Neural cell (in vitro differentiated cells): ENCODE measurements at regions not wholly inside any gene's neighbourhood (a gene's known extent, or its start where the extent isn't known, plus 50 kb on each side); places are given as distances from the start of the nearest gene placed in this dataset.

ENCODE experiments used
- H2AFZ ChIP-seq: fragments of 200-600, 300-800 bp; sonication (generic), shearing (Covaris generic); 2 replicates; pipeline ENCODE4 v1.6.0; 2014; ENCODE audit warnings: low read depth, mild to moderate bottlenecking, antibody characterized with exemption, low read length, moderate library complexity
- H3F3A ChIP-seq: fragments of 200-600 bp; shearing (Covaris generic); 2 replicates; pipeline ENCODE4 v1.6.1; 2016; ENCODE audit warnings: mild to moderate bottlenecking, moderate library complexity, mixed read lengths, antibody characterized with exemption, low read length; ENCODE audit not compliant: insufficient read depth, poor library complexity, severe bottlenecking
- H3K27ac ChIP-seq: fragments of 200-600, 300-800 bp; sonication (generic), shearing (Covaris generic); 2 replicates; pipeline ENCODE4 v1.5.1; 2014; ENCODE audit warnings: mild to moderate bottlenecking, low read length, moderate library complexity
- H3K27me3 ChIP-seq: fragments of 300-800, 200-600 bp; sonication (generic), shearing (Covaris generic); 2 replicates; pipeline ENCODE4 v1.6.0; 2014; ENCODE audit warnings: mild to moderate bottlenecking, low read depth, low read length, moderate library complexity; ENCODE audit not compliant: insufficient read depth
- H3K36me3 ChIP-seq: fragments of 300-800, 200-600 bp; sonication (generic), shearing (Covaris generic); 2 replicates; pipeline ENCODE4 v1.5.1; 2014; ENCODE audit warnings: mild to moderate bottlenecking, antibody characterized with exemption, low read length, moderate library complexity; ENCODE audit not compliant: insufficient read depth
- H3K4me2 ChIP-seq: fragments of 300-800, 200-600 bp; sonication (generic), shearing (Covaris generic); 2 replicates; pipeline ENCODE4 v1.6.0; 2014; ENCODE audit warnings: mild to moderate bottlenecking, low read length
- H3K4me3 ChIP-seq: fragments of 300-800, 200-600 bp; sonication (generic), shearing (Covaris generic); 2 replicates; pipeline ENCODE4 v1.5.1; 2014; ENCODE audit warnings: mild to moderate bottlenecking, low read length, moderate library complexity
- H3K79me2 ChIP-seq: fragments of 200-600 bp; shearing (Covaris generic); replicated peaks from 2 replicates; pipeline ENCODE4 v1.6.0; 2014; ENCODE audit warnings: mild to moderate bottlenecking, low read length, moderate library complexity; ENCODE audit not compliant: insufficient read depth
- H3K9ac ChIP-seq: fragments of 300-800, 200-600 bp; sonication (generic), shearing (Covaris generic); 2 replicates; pipeline ENCODE4 v1.6.1; 2016; ENCODE audit warnings: mild to moderate bottlenecking, low read length, mixed read lengths
- H3K9me2 ChIP-seq: fragments of 200-600 bp; shearing (Covaris generic); 2 replicates; pipeline ENCODE4 v1.6.1; 2016; ENCODE audit warnings: mild to moderate bottlenecking, low read length, mixed read lengths; ENCODE audit not compliant: insufficient read depth
- H3K9me3 ChIP-seq: fragments of 200-600, 300-800 bp; sonication (generic), shearing (Covaris generic); 2 replicates; pipeline ENCODE4 v1.6.1; 2016; ENCODE audit warnings: mild to moderate bottlenecking, mixed run types, low read length, moderate library complexity, mixed read lengths
- H4K20me1 ChIP-seq: fragments of 200-600 bp; shearing (Covaris generic); 2 replicates; pipeline ENCODE4 v1.6.1; 2016; ENCODE audit warnings: mild to moderate bottlenecking, mixed run types; ENCODE audit not compliant: insufficient read depth
- CTCF ChIP-seq: fragments of 450-650 bp; IDR thresholded peaks from 2 replicates; pipeline ENCODE4 v1.5.1; 2014; ENCODE audit warnings: antibody characterized with exemption, mild to moderate bottlenecking, moderate library complexity; ENCODE audit not compliant: poor library complexity, severe bottlenecking
- EP300 ChIP-seq: fragments of 450-650 bp; conservative IDR thresholded peaks from 2 replicates; pipeline ENCODE4 v1.6.1; 2014; ENCODE audit warnings: antibody characterized with exemption, mild to moderate bottlenecking, moderate library complexity; ENCODE audit not compliant: poor library complexity, severe bottlenecking
- EZH2 ChIP-seq: fragments of 200-600, 300-800 bp; shearing (Covaris generic), sonication (generic); IDR thresholded peaks from 2 replicates; pipeline ENCODE4 v1.6.1; 2014; ENCODE audit warnings: antibody characterized with exemption, low read length, borderline replicate concordance, mild to moderate bottlenecking; ENCODE audit not compliant: insufficient read depth, poor library complexity, severe bottlenecking
- MXI1 ChIP-seq: fragments of 450-650 bp; conservative IDR thresholded peaks from 2 replicates; pipeline ENCODE4 v1.6.1; 2014; ENCODE audit warnings: antibody characterized with exemption, mild to moderate bottlenecking; ENCODE audit not compliant: poor library complexity, severe bottlenecking
- POLR2AphosphoS5 ChIP-seq: IDR thresholded peaks from 2 replicates; pipeline ENCODE4 v1.6.1; 2012
- RAD21 ChIP-seq: fragments of 450-650 bp; conservative IDR thresholded peaks from 2 replicates; pipeline ENCODE4 v1.6.1; 2014; ENCODE audit warnings: antibody characterized with exemption, mild to moderate bottlenecking, moderate library complexity
- REST ChIP-seq: IDR thresholded peaks from 2 replicates; pipeline ENCODE4 v1.6.1; 2012; ENCODE audit warnings: borderline replicate concordance
- SMC3 ChIP-seq: fragments of 450-650 bp; conservative IDR thresholded peaks from 2 replicates; pipeline ENCODE4 v1.6.1; 2014; ENCODE audit warnings: antibody characterized with exemption, mild to moderate bottlenecking, moderate library complexity; ENCODE audit not compliant: poor library complexity
- TAF1 ChIP-seq: IDR thresholded peaks from 2 replicates; pipeline ENCODE4 v1.6.1; 2012; ENCODE audit warnings: low read depth

GRCh38 chr9:80796632-80797031 is 892.7 kb downstream of the TLE1 start:
- no peaks in the 10 kb centered on the region for H3K79me2 ChIP-seq
- H3K27ac ChIP-seq = no peak overlapping the region
- H3F3A ChIP-seq = peaks cover 4% of the 10 kb centered on the region
- H3K4me3 ChIP-seq = no peak overlapping the region
- H3K36me3 ChIP-seq = no peaks in the 10 kb centered on the region
- no peak overlapping the region for H3K9ac ChIP-seq
- no peaks in the 10 kb centered on the region for H3K9me2 ChIP-seq
- no peaks in the 10 kb centered on the region for H3K9me3 ChIP-seq
- H4K20me1 ChIP-seq = no peaks in the 10 kb centered on the region
- no peak overlapping the region for H3K4me2 ChIP-seq
- H3K27me3 ChIP-seq = peaks cover 7% of the 10 kb centered on the region
- TF ChIP-seq EP300 (no peak), MXI1 (no peak), SMC3 (no peak), EZH2 (no peak), REST (no peak), POLR2AphosphoS5 (no peak), RAD21 (no peak), CTCF (no peak), TAF1 (no peak)
- H2AFZ ChIP-seq = no peak overlapping the region

DNA sequence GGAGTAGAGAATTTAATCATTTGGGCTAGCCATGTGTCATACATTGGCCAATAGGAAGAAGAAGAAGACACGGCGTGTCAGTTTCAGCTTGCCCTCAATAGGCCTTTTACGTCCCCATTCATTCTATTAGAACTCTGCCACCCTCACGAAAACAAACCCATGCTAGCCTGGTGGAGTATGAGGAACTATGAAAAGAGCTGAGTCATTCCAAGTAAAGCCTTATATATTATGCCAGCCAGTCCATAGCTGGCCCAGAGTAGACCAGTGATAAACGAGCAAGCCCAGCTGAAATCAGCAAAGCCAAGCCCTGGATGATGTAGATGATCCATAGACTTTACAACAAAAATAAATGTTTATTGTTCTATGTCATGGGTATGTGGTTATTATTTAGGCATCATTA is 895.1 kb downstream of the TLE1 start:
- no peak overlapping the region for H3K4me3 ChIP-seq
- H4K20me1 ChIP-seq = no peaks in the 10 kb centered on the region
- no peak overlapping the region for H2AFZ ChIP-seq
- peaks cover 4% of the 10 kb centered on the region for H3F3A ChIP-seq
- TF ChIP-seq SMC3 (no peak), RAD21 (no peak), EZH2 (no peak), CTCF (no peak), EP300 (no peak), TAF1 (no peak), REST (no peak), MXI1 (no peak), POLR2AphosphoS5 (no peak)
- H3K9me2 ChIP-seq = no peaks in the 10 kb centered on the region
- no peaks in the 10 kb centered on the region for H3K36me3 ChIP-seq
- no peaks in the 10 kb centered on the region for H3K27me3 ChIP-seq
- no peaks in the 10 kb centered on the region for H3K79me2 ChIP-seq
- H3K27ac ChIP-seq = no peak overlapping the region
- H3K4me2 ChIP-seq = no peak overlapping the region
- no peaks in the 10 kb centered on the region for H3K9me3 ChIP-seq
- H3K9ac ChIP-seq = no peak overlapping the region
